Adipocyte (in vitro differentiated cells): ENCODE measurements at regions not wholly inside any gene's neighbourhood (a gene's known extent, or its start where the extent isn't known, plus 50 kb on each side); places are given as distances from the start of the nearest gene placed in this dataset.

Experiments
- DNase-seq: peaks from one replicate; pipeline ENCODE4 v3.0.0-alpha.2; 2015; ENCODE audit warnings: low read depth
- H3K27me3 ChIP-seq: replicated peaks from 2 replicates; pipeline ENCODE4 v1.7.0; 2013; ENCODE audit warnings: mild to moderate bottlenecking, low read length, moderate library complexity; ENCODE audit not compliant: control insufficient read depth, insufficient read depth
- H3K36me3 ChIP-seq: 2 replicates; pipeline ENCODE4 v1.7.0; 2013; ENCODE audit warnings: low read length, mild to moderate bottlenecking, moderate library complexity; ENCODE audit not compliant: control insufficient read depth, insufficient read depth, severe bottlenecking
- H3K4me1 ChIP-seq: 2 replicates; pipeline ENCODE4 v1.7.0; 2013; ENCODE audit warnings: mild to moderate bottlenecking, low read length, moderate library complexity; ENCODE audit not compliant: control insufficient read depth, insufficient read depth
- H3K4me3 ChIP-seq: 2 replicates; pipeline ENCODE4 v1.7.0; 2013; ENCODE audit warnings: mild to moderate bottlenecking, low read length, moderate library complexity
- H3K9ac ChIP-seq: 2 replicates; pipeline ENCODE4 v1.7.0; 2013; ENCODE audit warnings: mild to moderate bottlenecking, low read length, moderate library complexity
- H3K9me3 ChIP-seq: 2 replicates; pipeline ENCODE4 v1.7.0; 2013; ENCODE audit warnings: mild to moderate bottlenecking, low read length, moderate library complexity; ENCODE audit not compliant: control insufficient read depth

- H3K4me3 ChIP-seq = no peak overlapping the region
- H3K36me3 ChIP-seq = no peaks in the 10 kb centered on the region
- no peak for DNase-seq
- H3K27me3 ChIP-seq = no peaks in the 10 kb centered on the region
- peaks cover 5% of the 10 kb centered on the region for H3K4me1 ChIP-seq
- no peak overlapping the region for H3K9ac ChIP-seq
- H3K9me3 ChIP-seq = no peaks in the 10 kb centered on the region
Measured at GRCh38 chr3:88235102-88235501, 85.3 kb downstream of the C3orf38 start.

DNA sequence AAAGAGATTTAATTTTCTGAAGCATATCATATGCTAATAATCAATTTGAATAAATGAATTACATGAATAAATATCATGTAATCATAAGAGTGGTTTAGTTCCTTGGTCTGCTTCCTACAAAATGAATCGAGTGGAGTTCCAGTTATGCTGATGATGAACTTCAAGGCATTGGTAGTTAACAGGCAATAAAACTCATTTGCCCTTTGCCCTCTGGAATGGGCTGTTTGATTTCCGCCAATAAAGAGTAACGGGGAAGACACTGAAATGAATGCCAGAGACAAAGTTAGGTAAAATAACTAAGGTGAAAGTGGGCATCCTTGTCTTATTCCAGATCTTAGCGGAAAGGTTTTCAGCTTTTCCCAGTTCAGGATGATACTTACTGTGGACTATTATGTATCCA, 90.1 kb downstream of the C3orf38 start:
- no peak for DNase-seq
- Histone ChIP-seq H3K4me1 (peaks cover 5% of the 10 kb centered on the region), H3K27me3 (no peaks in the 10 kb centered on the region), H3K4me3 (no peak overlapping the region), H3K9me3 (no peaks in the 10 kb centered on the region), H3K36me3 (no peaks in the 10 kb centered on the region), H3K9ac (no peak overlapping the region)

DNA sequence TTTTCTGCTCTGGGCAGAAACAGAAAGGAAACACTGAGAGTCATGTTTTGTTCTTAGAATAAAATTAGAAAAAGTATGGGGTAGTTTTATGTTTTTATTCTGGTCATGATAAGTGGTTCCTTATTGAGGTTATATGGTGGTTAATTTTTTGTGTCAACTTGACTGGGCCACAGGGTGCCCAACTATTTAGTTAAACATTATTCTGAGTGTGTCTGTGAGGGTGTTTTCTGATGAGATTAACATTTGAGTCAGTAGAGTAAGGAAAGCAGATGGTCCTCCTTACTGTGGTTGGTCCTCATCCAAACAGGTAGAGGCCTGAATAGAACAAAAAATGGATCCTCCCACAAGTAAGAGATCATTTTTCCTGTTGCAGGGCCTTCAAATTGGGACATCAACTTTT, 98.9 kb downstream of the C3orf38 start:
- Histone ChIP-seq H3K27me3 (no peaks in the 10 kb centered on the region), H3K4me1 (peaks cover 8% of the 10 kb centered on the region), H3K36me3 (no peaks in the 10 kb centered on the region), H3K4me3 (no peak overlapping the region), H3K9me3 (no peaks in the 10 kb centered on the region), H3K9ac (no peak overlapping the region)
- no peak for DNase-seq

DNA sequence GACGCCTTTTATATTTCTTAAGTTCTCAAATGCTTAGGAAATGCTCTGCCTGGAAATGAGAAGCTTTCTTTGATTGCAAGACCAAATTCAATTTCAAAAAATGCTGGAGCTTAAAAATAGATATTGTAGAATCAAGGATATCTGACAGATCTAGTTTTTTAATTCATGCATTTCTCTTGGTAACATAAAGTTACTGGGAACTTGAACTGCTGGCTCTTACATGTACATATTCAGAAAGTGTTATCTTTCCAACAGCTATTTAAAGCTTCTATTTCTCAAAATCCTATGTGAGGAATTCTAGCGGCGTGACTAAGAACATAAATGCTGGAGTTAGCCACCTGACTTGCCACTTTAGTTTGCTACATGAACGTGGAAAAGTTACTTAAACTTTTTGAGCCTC, 109.3 kb downstream of the C3orf38 start:
- no peaks in the 10 kb centered on the region for H3K4me1 ChIP-seq
- H3K36me3 ChIP-seq = no peaks in the 10 kb centered on the region
- H3K27me3 ChIP-seq = no peaks in the 10 kb centered on the region
- DNase-seq = no peak
- no peak overlapping the region for H3K9ac ChIP-seq
- H3K9me3 ChIP-seq = no peaks in the 10 kb centered on the region
- H3K4me3 ChIP-seq = no peak overlapping the region

DNA sequence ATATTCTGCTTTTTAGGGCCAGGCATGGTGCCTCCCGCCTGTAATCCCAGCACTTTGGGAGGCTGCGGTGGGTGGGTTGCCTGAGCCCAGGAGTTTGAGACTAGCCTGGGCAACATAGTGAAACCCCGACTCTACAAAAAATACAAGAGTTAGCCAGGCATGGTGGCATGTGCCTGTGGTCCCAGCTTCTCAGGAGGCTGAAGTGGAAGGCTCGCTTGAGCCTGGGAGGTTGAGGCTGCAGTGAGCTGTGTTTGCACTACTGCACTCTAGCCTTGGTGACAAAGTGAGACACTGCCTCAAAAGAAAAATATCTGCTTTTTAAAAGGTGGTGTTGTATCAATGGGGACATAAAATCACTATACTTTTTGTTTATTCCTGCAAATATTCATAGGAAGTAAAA, 112.8 kb downstream of the C3orf38 start:
- no peaks in the 10 kb centered on the region for H3K9me3 ChIP-seq
- no peaks in the 10 kb centered on the region for H3K36me3 ChIP-seq
- DNase-seq = no peak
- H3K4me3 ChIP-seq = no peak overlapping the region
- H3K9ac ChIP-seq = no peak overlapping the region
- no peaks in the 10 kb centered on the region for H3K27me3 ChIP-seq
- no peaks in the 10 kb centered on the region for H3K4me1 ChIP-seq

- no peak for DNase-seq
- no peaks in the 10 kb centered on the region for H3K27me3 ChIP-seq
- no peaks in the 10 kb centered on the region for H3K36me3 ChIP-seq
- H3K4me3 ChIP-seq = no peak overlapping the region
- H3K9ac ChIP-seq = no peak overlapping the region
- H3K9me3 ChIP-seq = no peaks in the 10 kb centered on the region
- H3K4me1 ChIP-seq = no peaks in the 10 kb centered on the region
Measured at GRCh38 chr3:88263417-88264100, 113.8 kb downstream of the C3orf38 start.

GRCh38 chr3:88267441-88267840, 117.7 kb downstream of the C3orf38 start:
- no peak for DNase-seq
- Histone ChIP-seq H3K4me3 (no peak overlapping the region), H3K9me3 (no peaks in the 10 kb centered on the region)

GRCh38 chr3:88267847-88268246, 118.1 kb downstream of the C3orf38 start:
- no peak overlapping the region for H3K9ac ChIP-seq

More at GRCh38 chr3:88267441-88267840, 117.7 kb downstream of the C3orf38 start:
- Histone ChIP-seq H3K27me3 (no peaks in the 10 kb centered on the region), H3K9ac (no peak overlapping the region), H3K36me3 (no peaks in the 10 kb centered on the region), H3K4me1 (no peaks in the 10 kb centered on the region)

DNA sequence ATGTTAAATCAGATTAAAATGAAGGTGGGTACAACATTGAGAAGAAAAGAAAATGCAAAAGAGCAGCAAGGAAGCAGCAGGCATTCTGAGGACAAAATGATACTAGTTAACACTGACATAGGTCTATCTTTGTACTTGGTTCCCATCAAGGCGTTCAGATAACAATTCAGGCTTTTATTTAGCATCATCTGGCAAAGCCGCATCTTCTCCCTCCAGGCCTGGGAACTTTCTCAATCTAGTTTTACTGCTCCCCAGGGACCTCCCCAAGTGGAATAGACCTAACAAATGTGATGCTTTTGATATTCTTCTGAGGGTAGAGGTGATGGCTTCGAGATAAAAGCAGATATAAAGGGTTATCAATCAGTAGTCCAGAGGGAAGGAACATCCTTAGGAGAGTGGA, 130.6 kb downstream of the C3orf38 start:
- no peak for DNase-seq
- Histone ChIP-seq H3K4me3 (no peak overlapping the region), H3K36me3 (no peaks in the 10 kb centered on the region), H3K9ac (no peak overlapping the region), H3K4me1 (no peaks in the 10 kb centered on the region), H3K27me3 (no peaks in the 10 kb centered on the region), H3K9me3 (no peaks in the 10 kb centered on the region)

More at GRCh38 chr3:88267847-88268246, 118.1 kb downstream of the C3orf38 start:
- Histone ChIP-seq H3K36me3 (no peaks in the 10 kb centered on the region), H3K27me3 (no peaks in the 10 kb centered on the region), H3K4me3 (no peak overlapping the region), H3K9me3 (no peaks in the 10 kb centered on the region), H3K4me1 (no peaks in the 10 kb centered on the region)
- no peak for DNase-seq

- H3K36me3 ChIP-seq = no peaks in the 10 kb centered on the region
- no peaks in the 10 kb centered on the region for H3K4me1 ChIP-seq
- H3K9ac ChIP-seq = no peak overlapping the region
- no peak overlapping the region for H3K4me3 ChIP-seq
- no peak for DNase-seq
- no peaks in the 10 kb centered on the region for H3K9me3 ChIP-seq
- H3K27me3 ChIP-seq = no peaks in the 10 kb centered on the region
Measured at GRCh38 chr3:88282528-88283241, 132.9 kb downstream of the C3orf38 start.

DNA sequence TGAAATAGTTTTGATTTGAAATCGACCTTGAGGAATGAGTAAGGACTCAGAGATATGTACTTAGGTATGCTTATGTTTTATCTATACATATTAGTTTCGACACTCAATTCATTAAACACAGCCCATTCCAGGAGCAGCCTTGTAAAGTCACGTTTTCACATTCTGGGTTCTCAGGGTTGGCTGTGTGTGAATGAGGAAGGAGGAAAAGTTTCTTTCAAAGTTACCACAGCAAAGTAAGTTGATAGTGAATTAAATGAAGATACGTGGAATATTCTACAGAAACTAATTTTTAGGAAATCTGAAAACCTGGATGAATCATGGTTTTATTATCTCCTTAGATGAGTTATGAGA, 133.5 kb downstream of the C3orf38 start:
- Histone ChIP-seq H3K36me3 (no peaks in the 10 kb centered on the region), H3K27me3 (no peaks in the 10 kb centered on the region), H3K9me3 (no peaks in the 10 kb centered on the region), H3K9ac (no peak overlapping the region), H3K4me1 (no peaks in the 10 kb centered on the region), H3K4me3 (no peak overlapping the region)
- no peak for DNase-seq
